Mesothelial cell of epicardium (in vitro differentiated cells): ENCODE measurements at regions not wholly inside any gene's neighbourhood (a gene's known extent, or its start where the extent isn't known, plus 50 kb on each side); places are given as distances from the start of the nearest gene placed in this dataset.

ENCODE experiments used
- DNase-seq, 2 experiments: peaks; one replicate each; pipeline ENCODE4 v3.0.0; 2021; ENCODE audit warnings: low spot score in 2 of 2; ENCODE audit not compliant: unreplicated experiment in 2 of 2
- H3K27ac Mint-ChIP-seq: 2 replicates; pipeline ENCODE4 v1.8.0; 2021; ENCODE audit warnings: mixed read lengths
- H3K27me3 Mint-ChIP-seq: 2 replicates; pipeline ENCODE4 v1.8.0; 2021; ENCODE audit warnings: low read depth, mixed read lengths
- H3K36me3 Mint-ChIP-seq: 2 replicates; pipeline ENCODE4 v1.8.0; 2021; ENCODE audit warnings: mixed read lengths
- H3K4me1 Mint-ChIP-seq: 2 replicates; pipeline ENCODE4 v1.8.0; 2021; ENCODE audit warnings: mixed read lengths
- H3K4me3 Mint-ChIP-seq: 2 replicates; pipeline ENCODE4 v1.8.0; 2021; ENCODE audit warnings: mild to moderate bottlenecking, moderate library complexity, mixed read lengths
- H3K9me3 Mint-ChIP-seq: 2 replicates; pipeline ENCODE4 v1.8.0; 2021; ENCODE audit warnings: mixed read lengths
- CTCF ChIP-seq: fragments of 200-600 bp; sonication (generic); IDR thresholded peaks from one replicate; pipeline ENCODE4 v1.5.0; 2021; ENCODE audit warnings: antibody characterized with exemption; ENCODE audit not compliant: unreplicated experiment

GRCh38 chr16:79484237-79484636, 116.3 kb downstream of the MAF start:
- no peak overlapping the region for H3K4me3 Mint-ChIP-seq
- H3K36me3 Mint-ChIP-seq: no peaks in the 10 kb centered on the region
- H3K27ac Mint-ChIP-seq: no peak overlapping the region
- H3K27me3 Mint-ChIP-seq: peaks cover 61% of the 10 kb centered on the region
- H3K9me3 Mint-ChIP-seq: no peaks in the 10 kb centered on the region
- no peak for DNase-seq
- H3K4me1 Mint-ChIP-seq: no peaks in the 10 kb centered on the region
- TF ChIP-seq CTCF: no peak

- Mint-ChIP-seq H3K27ac (no peak overlapping the region), H3K36me3 (no peaks in the 10 kb centered on the region), H3K4me3 (no peak overlapping the region), H3K4me1 (no peaks in the 10 kb centered on the region), H3K9me3 (no peaks in the 10 kb centered on the region), H3K27me3 (peaks cover 59% of the 10 kb centered on the region)
- no peak for DNase-seq
- TF ChIP-seq CTCF: no peak
These were observed 117.2 kb downstream of the MAF start for GRCh38 chr16:79483336-79483735.

- DNase-seq: no peak
- H3K27ac Mint-ChIP-seq: no peak overlapping the region
- H3K27me3 Mint-ChIP-seq: peaks cover 53% of the 10 kb centered on the region
- no peak for TF ChIP-seq CTCF
- no peaks in the 10 kb centered on the region for H3K4me1 Mint-ChIP-seq
- H3K4me3 Mint-ChIP-seq: no peak overlapping the region
- H3K9me3 Mint-ChIP-seq: no peaks in the 10 kb centered on the region
- H3K36me3 Mint-ChIP-seq: no peaks in the 10 kb centered on the region
These were observed 118.5 kb downstream of the MAF start for GRCh38 chr16:79482011-79482410.

- Mint-ChIP-seq H3K27me3 (peaks cover 48% of the 10 kb centered on the region), H3K4me1 (no peaks in the 10 kb centered on the region), H3K4me3 (no peak overlapping the region)
These were observed 119.6 kb downstream of the MAF start for GRCh38 chr16:79480929-79481328.

GRCh38 chr16:79480056-79480455, 120.5 kb downstream of the MAF start:
- no peak for DNase-seq
- Mint-ChIP-seq H3K4me3 (no peak overlapping the region), H3K4me1 (no peaks in the 10 kb centered on the region), H3K9me3 (no peaks in the 10 kb centered on the region), H3K36me3 (no peaks in the 10 kb centered on the region), H3K27ac (no peak overlapping the region), H3K27me3 (peaks cover 46% of the 10 kb centered on the region)
- TF ChIP-seq CTCF: no peak

More at GRCh38 chr16:79480929-79481328, 119.6 kb downstream of the MAF start:
- TF ChIP-seq CTCF: no peak
- Mint-ChIP-seq H3K36me3 (no peaks in the 10 kb centered on the region), H3K9me3 (no peaks in the 10 kb centered on the region), H3K27ac (no peak overlapping the region)
- no peak for DNase-seq

- Mint-ChIP-seq H3K4me1 (no peaks in the 10 kb centered on the region), H3K27me3 (peaks cover 53% of the 10 kb centered on the region), H3K9me3 (no peaks in the 10 kb centered on the region), H3K36me3 (no peaks in the 10 kb centered on the region), H3K4me3 (no peak overlapping the region), H3K27ac (no peak overlapping the region)
- TF ChIP-seq CTCF: no peak
- no peak for DNase-seq
These were observed 124.0 kb downstream of the MAF start for GRCh38 chr16:79476580-79476979.
